Endodermal cell (in vitro differentiated cells): ENCODE measurements at regions not wholly inside any gene's neighbourhood (a gene's known extent, or its start where the extent isn't known, plus 50 kb on each side); places are given as distances from the start of the nearest gene placed in this dataset.

Source experiments
- DNase-seq: peaks from one replicate; pipeline ENCODE4 v3.0.0-alpha.2; 2017
- H3K27ac ChIP-seq: 2 replicates; pipeline ENCODE4 v1.5.1; 2013; ENCODE audit warnings: mild to moderate bottlenecking, low read depth, low read length, moderate library complexity
- H3K27me3 ChIP-seq: 2 replicates; pipeline ENCODE4 v1.6.1; 2013; ENCODE audit warnings: mild to moderate bottlenecking, low read length, moderate library complexity; ENCODE audit not compliant: insufficient read depth, control insufficient read depth, poor library complexity, severe bottlenecking
- H3K36me3 ChIP-seq: 2 replicates; pipeline ENCODE4 v1.7.0; 2013; ENCODE audit warnings: mild to moderate bottlenecking, low read length, moderate library complexity; ENCODE audit not compliant: control insufficient read depth, insufficient read depth
- H3K4me1 ChIP-seq: one replicate; pipeline ENCODE4 v1.7.0; 2013; ENCODE audit warnings: low read length; ENCODE audit not compliant: control insufficient read depth, insufficient read depth
- H3K4me3 ChIP-seq: 2 replicates; pipeline ENCODE4 v1.5.1; 2013; ENCODE audit warnings: mild to moderate bottlenecking, low read length, moderate library complexity
- H3K9ac ChIP-seq: 2 replicates; pipeline ENCODE4 v1.6.1; 2013; ENCODE audit warnings: mild to moderate bottlenecking, low read length, moderate library complexity; ENCODE audit not compliant: poor library complexity, severe bottlenecking; ENCODE audit errors: extremely low read depth
- H3K9me3 ChIP-seq: 2 replicates; pipeline ENCODE4 v1.6.1; 2013; ENCODE audit warnings: mild to moderate bottlenecking, low read length, moderate library complexity; ENCODE audit not compliant: control insufficient read depth
- H3K27ac Mint-ChIP-seq: 2 replicates; pipeline ENCODE4 v1.8.0; 2020; ENCODE audit warnings: mixed read lengths
- H3K27me3 Mint-ChIP-seq: 2 replicates; pipeline ENCODE4 v1.8.0; 2021; ENCODE audit warnings: mild to moderate bottlenecking, mixed read lengths; ENCODE audit not compliant: insufficient read depth
- H3K36me3 Mint-ChIP-seq: 2 replicates; pipeline ENCODE4 v1.8.0; 2020; ENCODE audit warnings: low read depth, mixed read lengths
- H3K4me1 Mint-ChIP-seq: 2 replicates; pipeline ENCODE4 v1.8.0; 2020; ENCODE audit warnings: mixed read lengths
- H3K4me3 Mint-ChIP-seq: 2 replicates; pipeline ENCODE4 v1.8.0; 2020; ENCODE audit warnings: mild to moderate bottlenecking, moderate library complexity, mixed read lengths
- H3K9me3 Mint-ChIP-seq: 2 replicates; pipeline ENCODE4 v1.8.0; 2020; ENCODE audit warnings: mild to moderate bottlenecking, mixed read lengths
- WGBS, 2 experiments: methylation state at CpG; one replicate each; pipeline versions ENCODE4 v1.1.5 to v1.1.7; 2013; ENCODE audit warnings: missing lambda C conversion rate in 2 of 2, mixed read lengths in 1 of 2; ENCODE audit not compliant: insufficient coverage in 1 of 2, insufficient read length in 1 of 2; 5-methylcytosine and 5-hydroxymethylcytosine counted together
- TF ChIP-seq, protein P1 (sequence below): fragments of 200-600 bp; sonication (generic); conservative IDR thresholded peaks from 2 replicates; pipeline ENCODE4 v1.5.0; 2021; ENCODE audit warnings: antibody characterized with exemption, mild to moderate bottlenecking

DNA sequence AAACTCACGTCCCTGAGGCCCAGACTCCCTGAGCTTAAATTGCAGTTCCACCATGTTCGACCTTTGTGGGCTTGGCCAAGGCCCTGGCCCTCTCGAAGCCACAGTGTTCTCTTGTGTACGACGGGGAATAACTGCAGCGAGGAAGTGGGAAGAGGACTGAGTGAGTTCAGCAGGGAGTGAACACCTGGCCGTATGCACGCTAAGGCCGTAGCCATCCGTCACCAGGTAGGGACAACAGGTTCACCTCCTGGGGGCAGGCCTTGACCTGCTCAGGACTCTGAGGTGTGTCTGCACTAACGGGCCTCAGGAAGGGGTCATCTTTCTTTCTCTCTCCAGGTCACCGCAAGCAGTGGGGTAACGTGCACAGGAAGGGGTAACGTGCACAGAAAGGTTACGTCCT lies 67.2 kb upstream of the CTBP2 start:
- 91 to 99% methylated on average over 9 to 15 of the region's 15 CpGs for WGBS, 2 experiments
- H3K4me3 Mint-ChIP-seq = no peak overlapping the region
- Histone ChIP-seq H3K9ac (no peak overlapping the region), H3K4me1 (no peaks in the 10 kb centered on the region), H3K27me3 (peaks cover 7% of the 10 kb centered on the region), H3K27ac (no peak overlapping the region), H3K9me3 (no peaks in the 10 kb centered on the region), H3K36me3 (no peaks in the 10 kb centered on the region), H3K4me3 (no peak overlapping the region)
- peaks cover 16% of the 10 kb centered on the region for H3K27me3 Mint-ChIP-seq
- H3K36me3 Mint-ChIP-seq = no peaks in the 10 kb centered on the region
- TF ChIP-seq, protein P1, sequence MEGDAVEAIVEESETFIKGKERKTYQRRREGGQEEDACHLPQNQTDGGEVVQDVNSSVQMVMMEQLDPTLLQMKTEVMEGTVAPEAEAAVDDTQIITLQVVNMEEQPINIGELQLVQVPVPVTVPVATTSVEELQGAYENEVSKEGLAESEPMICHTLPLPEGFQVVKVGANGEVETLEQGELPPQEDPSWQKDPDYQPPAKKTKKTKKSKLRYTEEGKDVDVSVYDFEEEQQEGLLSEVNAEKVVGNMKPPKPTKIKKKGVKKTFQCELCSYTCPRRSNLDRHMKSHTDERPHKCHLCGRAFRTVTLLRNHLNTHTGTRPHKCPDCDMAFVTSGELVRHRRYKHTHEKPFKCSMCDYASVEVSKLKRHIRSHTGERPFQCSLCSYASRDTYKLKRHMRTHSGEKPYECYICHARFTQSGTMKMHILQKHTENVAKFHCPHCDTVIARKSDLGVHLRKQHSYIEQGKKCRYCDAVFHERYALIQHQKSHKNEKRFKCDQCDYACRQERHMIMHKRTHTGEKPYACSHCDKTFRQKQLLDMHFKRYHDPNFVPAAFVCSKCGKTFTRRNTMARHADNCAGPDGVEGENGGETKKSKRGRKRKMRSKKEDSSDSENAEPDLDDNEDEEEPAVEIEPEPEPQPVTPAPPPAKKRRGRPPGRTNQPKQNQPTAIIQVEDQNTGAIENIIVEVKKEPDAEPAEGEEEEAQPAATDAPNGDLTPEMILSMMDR = no peak
- H3K27ac Mint-ChIP-seq = no peak overlapping the region
- H3K4me1 Mint-ChIP-seq = peaks cover under 1% of the 10 kb centered on the region
- no peaks in the 10 kb centered on the region for H3K9me3 Mint-ChIP-seq
- peak; percentile 35 for DNase-seq

DNA sequence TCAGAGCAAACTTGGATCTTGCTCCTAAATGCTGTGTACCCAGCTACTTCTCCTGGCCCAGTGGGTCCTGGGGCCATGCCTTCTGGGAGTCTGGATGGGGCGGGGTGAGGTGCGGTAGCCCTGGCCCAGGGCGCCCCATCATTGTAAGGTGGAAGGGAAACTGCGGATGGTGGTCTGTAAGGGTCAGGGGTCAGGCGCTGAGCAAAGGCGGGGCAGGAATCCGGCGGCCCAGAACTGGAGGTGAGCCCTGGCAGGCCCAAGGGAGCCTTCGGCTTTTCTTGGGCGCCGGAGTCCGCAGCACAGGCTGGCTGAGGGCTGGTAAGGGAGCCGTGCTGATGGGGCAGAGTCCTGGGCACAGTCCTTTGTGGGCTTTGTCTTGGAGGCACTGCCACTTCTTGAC lies 66.5 kb upstream of the CTBP2 start:
- H3K4me1 Mint-ChIP-seq = peaks cover 3% of the 10 kb centered on the region
- H3K4me3 ChIP-seq = no peak overlapping the region
- H3K27me3 ChIP-seq = peaks cover 12% of the 10 kb centered on the region
- 94 to 100% methylated on average over 3 to 13 of the region's 13 CpGs for WGBS, 2 experiments
- DNase-seq = peak; percentile 26
- no peak overlapping the region for H3K27ac ChIP-seq
- no peaks in the 10 kb centered on the region for H3K4me1 ChIP-seq
- peaks cover 23% of the 10 kb centered on the region for H3K27me3 Mint-ChIP-seq
- TF ChIP-seq, protein P1 = no peak
- H3K4me3 Mint-ChIP-seq = no peak overlapping the region
- H3K9ac ChIP-seq = no peak overlapping the region
- H3K9me3 ChIP-seq = no peaks in the 10 kb centered on the region
- H3K9me3 Mint-ChIP-seq = no peaks in the 10 kb centered on the region
- H3K36me3 ChIP-seq = no peaks in the 10 kb centered on the region
- H3K27ac Mint-ChIP-seq = no peak overlapping the region
- H3K36me3 Mint-ChIP-seq = no peaks in the 10 kb centered on the region

DNA sequence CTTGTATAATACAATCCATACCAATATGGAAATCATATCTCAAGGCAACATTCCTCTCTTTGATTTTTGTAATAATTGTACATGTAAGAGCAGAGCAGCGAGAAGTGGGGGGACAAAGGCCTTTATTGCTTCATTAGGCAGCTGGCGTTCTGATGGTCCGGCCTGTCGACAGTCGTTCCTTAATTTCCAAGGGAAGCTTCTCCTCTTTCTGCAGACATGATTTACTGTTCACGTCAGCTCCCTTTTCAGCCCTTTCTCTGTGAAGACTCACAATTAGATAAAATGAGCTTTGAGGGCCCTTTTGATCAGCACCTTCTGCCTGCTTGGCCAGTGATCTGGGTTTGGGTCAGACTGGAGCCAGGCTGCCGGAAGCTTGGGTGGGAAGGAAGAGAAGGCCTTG lies 65.6 kb upstream of the CTBP2 start:
- Mint-ChIP-seq H3K27me3 (peaks cover 30% of the 10 kb centered on the region), H3K4me3 (no peak overlapping the region), H3K9me3 (no peaks in the 10 kb centered on the region), H3K4me1 (peaks cover 3% of the 10 kb centered on the region), H3K36me3 (no peaks in the 10 kb centered on the region), H3K27ac (no peak overlapping the region)
- no peak overlapping the region for H3K9ac ChIP-seq
- H3K9me3 ChIP-seq = no peaks in the 10 kb centered on the region
- peaks cover 21% of the 10 kb centered on the region for H3K27me3 ChIP-seq
- H3K27ac ChIP-seq = no peak overlapping the region
- H3K36me3 ChIP-seq = no peaks in the 10 kb centered on the region
- no peak overlapping the region for H3K4me3 ChIP-seq
- no peaks in the 10 kb centered on the region for H3K4me1 ChIP-seq
- 92 to 97% methylated on average over 6 to 7 of the region's 7 CpGs for WGBS, 2 experiments
- DNase-seq = no peak
- TF ChIP-seq, protein P1 = no peak
